Natural killer cell (primary cell): ENCODE measurements at regions not wholly inside any gene's neighbourhood (a gene's known extent, or its start where the extent isn't known, plus 50 kb on each side); places are given as distances from the start of the nearest gene placed in this dataset.

Source experiments
- ATAC-seq, 3 donors: fragments of 150-1000 bp in 2 of 3; fragments of 200-7000 bp in 1 of 3; cut with Tn5 transposase; 1 replicate in 1 of 3; 2 replicates in 2 of 3; pipeline ENCODE4 v1.10.0; 2021; ENCODE audit warnings: mild to moderate bottlenecking in 2 of 3, moderate library complexity in 2 of 3
- DNase-seq, 2 donors: peaks; one replicate each; pipeline versions ENCODE4 v3.0.0 to v3.0.0-alpha.2; 2013 to 2021; ENCODE audit warnings: mixed read lengths in 1 of 2
- H3K27ac ChIP-seq: one replicate; pipeline ENCODE4 v1.5.1; 2013; ENCODE audit warnings: mild to moderate bottlenecking, low read length
- H3K27me3 ChIP-seq: one replicate; pipeline ENCODE4 v1.6.1; 2013; ENCODE audit warnings: low read length; ENCODE audit not compliant: control insufficient read depth, insufficient read depth
- H3K36me3 ChIP-seq: one replicate; pipeline ENCODE4 v1.6.1; 2013; ENCODE audit warnings: low read length; ENCODE audit not compliant: control insufficient read depth, insufficient read depth
- H3K4me1 ChIP-seq: one replicate; pipeline ENCODE4 v1.6.1; 2013; ENCODE audit warnings: low read length; ENCODE audit not compliant: control insufficient read depth, insufficient read depth
- H3K4me3 ChIP-seq: one replicate; pipeline ENCODE4 v1.5.1; 2013; ENCODE audit warnings: low read length
- H3K9me3 ChIP-seq: one replicate; pipeline ENCODE4 v1.6.1; 2013; ENCODE audit warnings: low read length; ENCODE audit not compliant: control insufficient read depth, insufficient read depth
- H3K27ac Mint-ChIP-seq, 2 donors: one replicate each; pipeline ENCODE4 v1.8.0; 2022; ENCODE audit warnings: mild to moderate bottlenecking in 2 of 2, mixed read lengths in 2 of 2, moderate library complexity in 1 of 2
- H3K27me3 Mint-ChIP-seq, 2 donors: one replicate each; pipeline ENCODE4 v1.8.0; 2022; ENCODE audit warnings: low read depth in 2 of 2, mixed read lengths in 2 of 2
- H3K36me3 Mint-ChIP-seq: one replicate; pipeline ENCODE4 v1.8.0; 2022; ENCODE audit warnings: mixed read lengths
- H3K4me1 Mint-ChIP-seq, 2 donors: one replicate each; pipeline ENCODE4 v1.8.0; 2022; ENCODE audit warnings: mixed read lengths in 2 of 2
- H3K4me3 Mint-ChIP-seq: one replicate; pipeline ENCODE4 v1.8.0; 2022; ENCODE audit warnings: mild to moderate bottlenecking, moderate library complexity, mixed read lengths
- H3K9me3 Mint-ChIP-seq, 2 donors: one replicate each; pipeline ENCODE4 v1.8.0; 2022; ENCODE audit warnings: mixed read lengths in 2 of 2
- WGBS: methylation state at CpG from one replicate; pipeline ENCODE4 v1.1.7; 2013; ENCODE audit warnings: missing lambda C conversion rate; ENCODE audit not compliant: insufficient coverage; 5-methylcytosine and 5-hydroxymethylcytosine counted together
- intact Hi-C: fragments of 100-400 bp; cut with micrococcal nuclease; formaldehyde crosslinking; loops from one replicate; pipeline ENCODE4 v1.14.2; 2022
- TF ChIP-seq, protein P1 (sequence below): fragments of 200-600 bp; IDR thresholded peaks from one replicate; pipeline ENCODE4 v1.8.0; 2022; ENCODE audit warnings: antibody characterized with exemption

DNA sequence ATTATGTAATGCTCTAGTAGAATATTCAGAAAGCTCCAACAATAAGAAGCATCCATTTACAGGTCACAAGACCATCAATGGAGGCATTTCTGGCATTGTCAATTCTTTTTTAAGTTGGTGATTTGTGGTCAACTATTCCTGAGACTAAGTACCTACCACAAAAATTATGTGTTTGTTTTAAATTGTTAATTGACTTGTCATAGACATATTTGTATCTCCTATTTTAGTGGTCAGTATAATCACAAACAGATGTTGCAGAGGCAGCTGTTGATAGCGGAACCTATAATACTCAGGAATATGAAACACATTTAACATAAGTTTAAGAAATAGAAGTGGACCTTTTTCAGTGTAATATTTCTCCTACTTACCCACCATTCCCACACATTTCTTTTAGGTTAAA, 430.1 kb downstream of the CCDC85A start:
- H3K27me3 Mint-ChIP-seq: no peaks in the 10 kb centered on the region
- TF ChIP-seq, protein P1, sequence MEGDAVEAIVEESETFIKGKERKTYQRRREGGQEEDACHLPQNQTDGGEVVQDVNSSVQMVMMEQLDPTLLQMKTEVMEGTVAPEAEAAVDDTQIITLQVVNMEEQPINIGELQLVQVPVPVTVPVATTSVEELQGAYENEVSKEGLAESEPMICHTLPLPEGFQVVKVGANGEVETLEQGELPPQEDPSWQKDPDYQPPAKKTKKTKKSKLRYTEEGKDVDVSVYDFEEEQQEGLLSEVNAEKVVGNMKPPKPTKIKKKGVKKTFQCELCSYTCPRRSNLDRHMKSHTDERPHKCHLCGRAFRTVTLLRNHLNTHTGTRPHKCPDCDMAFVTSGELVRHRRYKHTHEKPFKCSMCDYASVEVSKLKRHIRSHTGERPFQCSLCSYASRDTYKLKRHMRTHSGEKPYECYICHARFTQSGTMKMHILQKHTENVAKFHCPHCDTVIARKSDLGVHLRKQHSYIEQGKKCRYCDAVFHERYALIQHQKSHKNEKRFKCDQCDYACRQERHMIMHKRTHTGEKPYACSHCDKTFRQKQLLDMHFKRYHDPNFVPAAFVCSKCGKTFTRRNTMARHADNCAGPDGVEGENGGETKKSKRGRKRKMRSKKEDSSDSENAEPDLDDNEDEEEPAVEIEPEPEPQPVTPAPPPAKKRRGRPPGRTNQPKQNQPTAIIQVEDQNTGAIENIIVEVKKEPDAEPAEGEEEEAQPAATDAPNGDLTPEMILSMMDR: no peak
- no peaks in the 10 kb centered on the region for H3K4me1 ChIP-seq
- intact Hi-C loops: no loop called here
- no peak for ATAC-seq
- H3K4me3 ChIP-seq: no peak overlapping the region
- no peaks in the 10 kb centered on the region for H3K4me1 Mint-ChIP-seq
- no peaks in the 10 kb centered on the region for H3K27me3 ChIP-seq
- peaks cover 13 to 22% of the 10 kb centered on the region in 2 donors for H3K9me3 Mint-ChIP-seq
- no peaks in the 10 kb centered on the region for H3K36me3 Mint-ChIP-seq
- H3K4me3 Mint-ChIP-seq: no peak overlapping the region
- no peak overlapping the region for H3K27ac Mint-ChIP-seq
- no CpG with 5 or more reads among the region's 1 CpG for WGBS
- H3K27ac ChIP-seq: no peak overlapping the region
- no peaks in the 10 kb centered on the region for H3K36me3 ChIP-seq
- no peaks in the 10 kb centered on the region for H3K9me3 ChIP-seq
- no peak for DNase-seq

DNA sequence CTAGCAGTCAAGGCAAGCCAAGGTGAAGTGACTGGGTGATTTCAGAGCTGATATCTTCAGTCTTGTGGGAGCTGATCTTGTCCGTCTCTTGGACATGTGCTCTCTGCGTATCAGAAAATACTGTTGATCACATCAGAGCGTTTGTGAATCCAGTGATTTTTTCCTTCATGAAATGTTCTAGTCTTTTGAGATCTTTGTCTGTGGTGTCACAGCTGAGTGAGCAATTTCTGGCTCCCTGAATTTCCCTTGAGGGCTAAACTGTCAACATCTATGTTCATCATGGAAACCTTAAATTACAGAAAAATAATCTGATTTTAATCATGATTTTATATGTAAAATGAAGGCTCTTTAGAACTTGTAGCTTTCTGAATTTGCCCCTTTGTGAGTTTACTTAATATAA, 432.0 kb downstream of the CCDC85A start:
- H3K4me3 Mint-ChIP-seq: no peak overlapping the region
- H3K36me3 Mint-ChIP-seq: no peaks in the 10 kb centered on the region
- DNase-seq: no peak
- H3K27ac Mint-ChIP-seq: no peak overlapping the region
- peaks cover 12 to 13% of the 10 kb centered on the region in 2 donors for H3K9me3 Mint-ChIP-seq
- no peaks in the 10 kb centered on the region for H3K27me3 Mint-ChIP-seq
- no peak overlapping the region for H3K27ac ChIP-seq
- no peaks in the 10 kb centered on the region for H3K27me3 ChIP-seq
- no peaks in the 10 kb centered on the region for H3K9me3 ChIP-seq
- H3K4me1 Mint-ChIP-seq: no peaks in the 10 kb centered on the region
- no peaks in the 10 kb centered on the region for H3K36me3 ChIP-seq
- WGBS: 77% methylated on average over 3 of the region's 3 CpGs
- H3K4me3 ChIP-seq: no peak overlapping the region
- TF ChIP-seq, protein P1: no peak
- ATAC-seq: no peak
- intact Hi-C loops: no loop called here
- no peaks in the 10 kb centered on the region for H3K4me1 ChIP-seq

DNA sequence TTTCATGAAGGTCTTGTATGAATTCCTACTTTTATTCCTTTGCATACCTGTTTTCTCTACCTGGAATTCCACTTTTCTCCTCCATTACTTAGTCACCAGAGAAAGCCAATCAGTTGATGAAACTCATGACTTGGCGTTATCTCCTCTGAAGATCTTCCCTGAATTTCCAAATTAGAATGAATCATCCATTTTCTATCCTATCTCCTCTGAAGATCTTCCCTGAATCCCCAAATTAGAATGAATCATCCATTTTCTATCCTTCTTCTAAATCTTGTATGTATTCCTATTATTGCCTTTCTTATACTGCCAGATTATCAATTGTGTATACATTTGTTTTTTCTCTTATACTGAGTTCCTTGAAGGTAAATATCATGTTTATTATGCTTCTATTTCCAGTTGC, 440.4 kb downstream of the CCDC85A start:
- Mint-ChIP-seq H3K4me3 (no peak overlapping the region), H3K27ac (no peak overlapping the region), H3K36me3 (peaks cover 18% of the 10 kb centered on the region), H3K4me1 (no peaks in the 10 kb centered on the region), H3K27me3 (no peaks in the 10 kb centered on the region), H3K9me3 (peaks cover 15 to 21% of the 10 kb centered on the region in 2 donors)
- DNase-seq: no peak
- Histone ChIP-seq H3K4me1 (no peaks in the 10 kb centered on the region), H3K36me3 (no peaks in the 10 kb centered on the region), H3K27me3 (no peaks in the 10 kb centered on the region), H3K27ac (no peak overlapping the region), H3K9me3 (peaks cover 2% of the 10 kb centered on the region), H3K4me3 (no peak overlapping the region)
- 95% methylated on average over 1 of the region's 1 CpG for WGBS
- intact Hi-C loops: no loop called here
- no peak for ATAC-seq
- TF ChIP-seq, protein P1: no peak

DNA sequence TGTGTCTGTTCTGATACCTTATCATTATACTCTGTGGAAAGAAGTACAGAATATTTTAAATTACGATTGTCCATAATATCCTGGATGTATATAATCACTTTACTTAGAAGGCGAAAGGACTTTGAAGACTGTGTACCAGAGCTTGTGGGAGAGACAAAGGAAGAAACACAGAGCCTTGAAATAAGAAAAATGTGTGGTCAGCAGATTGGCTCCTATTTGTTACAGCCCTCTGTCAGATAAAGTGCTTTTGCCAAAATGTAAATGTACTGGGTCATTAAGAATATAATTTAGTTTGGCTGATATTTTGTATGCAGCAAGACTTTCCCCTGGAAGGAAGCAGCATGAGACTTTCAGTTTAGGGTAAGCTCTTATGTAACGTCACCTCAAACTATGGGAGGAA, 443.1 kb downstream of the CCDC85A start:
- DNase-seq: no peak
- intact Hi-C loops: no loop called here
- 91% methylated on average over 2 of the region's 3 CpGs for WGBS
- Mint-ChIP-seq H3K9me3 (peaks cover 19 to 22% of the 10 kb centered on the region in 2 donors), H3K27ac (no peak overlapping the region), H3K36me3 (peaks cover 18% of the 10 kb centered on the region), H3K4me1 (no peaks in the 10 kb centered on the region), H3K27me3 (no peaks in the 10 kb centered on the region), H3K4me3 (no peak overlapping the region)
- TF ChIP-seq, protein P1: no peak
- Histone ChIP-seq H3K4me3 (no peak overlapping the region), H3K9me3 (peaks cover 2% of the 10 kb centered on the region), H3K27me3 (no peaks in the 10 kb centered on the region), H3K36me3 (no peaks in the 10 kb centered on the region), H3K27ac (no peak overlapping the region), H3K4me1 (no peaks in the 10 kb centered on the region)
- ATAC-seq: no peak
